GM18498 (cell line): ENCODE measurements at regions not wholly inside any gene's neighbourhood (a gene's known extent, or its start where the extent isn't known, plus 50 kb on each side); places are given as distances from the start of the nearest gene placed in this dataset.

Experiments
- ATAC-seq: cut with Tn5 transposase; IDR thresholded peaks from one replicate; pipeline ENCODE4 v1.9.1; 2021; ENCODE audit warnings: mild to moderate bottlenecking, moderate library complexity; ENCODE audit not compliant: unreplicated experiment

GRCh38 chr10:128221117-128221516 is 94.9 kb upstream of the MKI67 start:
- ATAC-seq, result no peak

DNA sequence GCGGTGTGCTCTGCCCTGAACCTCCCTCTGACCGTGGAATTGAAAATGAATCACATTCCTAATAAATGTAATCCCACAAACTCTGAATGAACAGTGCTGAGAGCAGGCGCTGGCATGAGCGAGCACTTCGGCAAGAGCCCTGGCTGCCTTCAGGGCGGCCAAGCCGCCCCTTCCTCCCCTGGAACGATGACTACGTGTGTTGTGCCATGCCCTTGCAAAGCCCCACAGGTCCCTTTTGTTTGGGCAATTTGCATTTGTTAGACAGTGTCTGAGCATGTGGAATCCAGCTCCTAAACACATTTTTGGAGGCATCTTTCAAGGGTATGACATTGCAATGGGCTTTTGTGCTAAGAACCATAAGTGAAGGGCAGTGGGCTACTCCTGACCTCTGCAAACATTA is 95.6 kb upstream of the MKI67 start:
- no peak for ATAC-seq

DNA sequence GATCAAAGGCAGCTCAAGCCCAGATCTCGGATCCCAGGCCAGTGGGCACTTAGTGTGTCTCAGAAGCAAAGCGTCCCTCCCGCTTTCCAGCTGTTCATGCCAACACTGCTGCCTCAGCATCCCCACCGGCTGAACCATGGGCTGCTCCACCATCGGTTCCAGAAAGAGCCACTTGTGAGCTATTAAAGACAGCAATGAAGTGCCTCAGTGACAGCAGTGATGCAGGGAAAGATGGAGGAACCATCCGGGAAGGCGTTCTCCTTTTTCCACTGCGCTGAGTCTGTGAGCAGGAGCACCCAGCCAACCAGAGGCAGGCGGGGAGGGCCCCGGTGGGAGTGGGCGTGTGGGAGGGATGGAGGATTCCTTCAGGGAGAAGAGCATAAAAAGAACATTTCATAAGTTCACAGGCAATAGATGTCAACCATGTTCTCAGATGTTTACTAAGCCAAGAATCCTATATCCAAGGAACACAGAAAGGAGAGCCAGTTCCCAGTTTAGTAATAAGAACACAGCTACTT is 96.2 kb upstream of the MKI67 start:
- ATAC-seq, result no peak

GRCh38 chr10:128230401-128230800 is 104.2 kb upstream of the MKI67 start:
- ATAC-seq, result no peak

DNA sequence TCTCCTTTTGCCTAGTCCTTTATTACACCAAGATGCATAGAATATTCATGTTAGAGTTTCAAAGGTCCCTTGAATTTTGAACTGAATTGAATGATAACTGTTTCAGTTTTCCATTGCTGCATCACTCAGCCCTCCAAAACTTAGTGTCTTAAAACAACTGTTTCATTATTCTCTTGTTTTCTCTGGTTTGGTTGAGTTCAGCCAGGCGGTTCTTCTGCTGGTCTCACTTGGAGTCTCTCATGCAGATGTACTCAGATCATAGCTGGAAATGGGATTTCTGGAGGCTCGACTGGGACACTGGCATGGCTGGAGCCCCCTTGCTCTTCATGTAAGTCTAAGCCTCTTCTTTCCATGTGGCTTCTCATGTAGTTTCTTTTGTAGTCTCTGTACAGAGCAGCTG is 107.2 kb upstream of the MKI67 start:
- no peak for ATAC-seq

DNA sequence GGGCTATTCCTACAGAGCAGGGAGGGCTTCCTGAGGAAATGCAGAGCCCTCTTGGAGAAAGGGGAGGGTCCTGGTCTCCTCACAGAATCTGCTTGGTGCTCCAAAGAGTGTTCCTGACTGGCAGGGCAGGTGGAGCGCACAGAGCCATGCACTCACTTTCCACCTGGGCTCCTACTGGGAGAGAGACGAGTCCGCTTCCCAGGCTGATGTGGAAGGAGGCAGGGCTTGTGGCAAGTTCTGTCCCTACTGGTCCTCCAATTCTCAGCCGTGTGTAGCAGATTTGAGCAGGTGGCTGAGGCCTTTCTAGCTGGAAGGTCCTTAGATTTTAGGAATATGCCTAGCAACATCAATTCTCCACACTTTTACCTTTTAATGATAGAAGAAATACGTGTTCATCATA is 111.5 kb upstream of the MKI67 start:
- no peak for ATAC-seq

GRCh38 chr10:128241023-128241422 is 114.8 kb upstream of the MKI67 start:
- no peak for ATAC-seq

- ATAC-seq, result no peak
These were observed 116.4 kb upstream of the MKI67 start for GRCh38 chr10:128242641-128243040.

- no peak for ATAC-seq
These were observed 118.8 kb upstream of the MKI67 start for GRCh38 chr10:128245026-128245425.

DNA sequence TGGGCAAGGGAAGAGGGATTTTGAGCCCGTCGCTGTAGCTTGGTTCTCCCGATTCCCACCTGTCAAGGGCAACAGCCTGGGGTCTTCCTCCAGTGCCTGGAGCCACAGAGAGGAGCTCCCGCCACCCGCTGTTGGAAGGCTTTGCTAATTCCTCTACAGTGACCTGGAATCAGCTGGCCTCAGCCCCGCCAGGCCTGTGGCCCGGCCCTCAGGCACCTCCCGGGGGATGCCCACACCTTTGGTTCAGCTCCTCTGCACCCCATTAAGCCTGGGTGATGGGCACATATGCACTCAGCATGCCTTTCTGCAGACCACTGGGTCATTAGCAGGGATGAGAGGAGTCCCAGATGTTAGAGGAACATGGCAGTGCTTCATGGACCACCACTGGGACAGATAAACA is 121.4 kb upstream of the MKI67 start:
- ATAC-seq, result no peak

- ATAC-seq, result no peak
These were observed 128.3 kb upstream of the MKI67 start for GRCh38 chr10:128254476-128254875.

DNA sequence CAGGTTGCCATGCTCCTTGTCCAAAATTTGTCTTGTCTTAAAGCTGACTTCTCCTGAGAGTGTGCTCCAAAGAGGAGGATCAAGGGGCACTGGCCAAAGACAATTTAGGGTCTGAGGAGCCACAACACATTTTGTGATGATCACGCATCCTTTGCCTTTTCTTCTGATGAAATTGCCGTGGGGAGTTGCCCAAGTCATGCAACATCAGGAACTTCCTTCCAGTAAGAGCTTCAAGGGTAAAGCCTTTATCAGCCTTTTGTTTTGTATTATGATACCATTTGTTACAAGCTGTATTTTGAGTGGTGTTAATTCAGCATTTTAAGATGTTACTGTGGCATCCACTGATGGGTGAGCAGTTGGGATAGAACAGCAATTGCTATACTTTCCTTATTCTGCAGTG is 131.2 kb upstream of the MKI67 start:
- ATAC-seq, result no peak

DNA sequence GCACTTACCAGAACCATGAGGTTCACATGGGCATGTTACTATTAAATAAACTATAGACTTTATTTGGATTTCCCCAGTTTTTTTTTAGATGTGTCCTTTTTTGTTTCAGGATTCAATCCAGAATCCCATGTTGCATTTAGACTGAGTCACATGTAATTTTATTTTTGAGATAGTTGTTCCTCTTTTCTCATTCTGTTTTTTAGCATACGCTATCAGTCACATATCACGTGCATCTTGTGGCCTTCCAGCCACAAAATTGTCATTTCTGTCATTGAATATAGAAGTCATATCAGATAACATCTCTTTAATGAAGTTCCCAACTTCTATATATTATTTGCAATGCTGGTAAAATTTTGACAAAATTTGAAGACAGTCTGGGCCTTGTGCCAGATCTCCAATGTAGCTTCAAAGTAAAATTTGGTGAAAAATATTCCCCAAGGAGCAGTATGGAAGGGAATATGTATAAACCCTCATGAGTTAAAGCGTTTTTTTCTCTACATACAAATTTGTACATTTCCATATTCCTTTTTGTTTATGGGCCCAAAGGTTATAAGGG is 132.3 kb upstream of the MKI67 start:
- ATAC-seq, result no peak

DNA sequence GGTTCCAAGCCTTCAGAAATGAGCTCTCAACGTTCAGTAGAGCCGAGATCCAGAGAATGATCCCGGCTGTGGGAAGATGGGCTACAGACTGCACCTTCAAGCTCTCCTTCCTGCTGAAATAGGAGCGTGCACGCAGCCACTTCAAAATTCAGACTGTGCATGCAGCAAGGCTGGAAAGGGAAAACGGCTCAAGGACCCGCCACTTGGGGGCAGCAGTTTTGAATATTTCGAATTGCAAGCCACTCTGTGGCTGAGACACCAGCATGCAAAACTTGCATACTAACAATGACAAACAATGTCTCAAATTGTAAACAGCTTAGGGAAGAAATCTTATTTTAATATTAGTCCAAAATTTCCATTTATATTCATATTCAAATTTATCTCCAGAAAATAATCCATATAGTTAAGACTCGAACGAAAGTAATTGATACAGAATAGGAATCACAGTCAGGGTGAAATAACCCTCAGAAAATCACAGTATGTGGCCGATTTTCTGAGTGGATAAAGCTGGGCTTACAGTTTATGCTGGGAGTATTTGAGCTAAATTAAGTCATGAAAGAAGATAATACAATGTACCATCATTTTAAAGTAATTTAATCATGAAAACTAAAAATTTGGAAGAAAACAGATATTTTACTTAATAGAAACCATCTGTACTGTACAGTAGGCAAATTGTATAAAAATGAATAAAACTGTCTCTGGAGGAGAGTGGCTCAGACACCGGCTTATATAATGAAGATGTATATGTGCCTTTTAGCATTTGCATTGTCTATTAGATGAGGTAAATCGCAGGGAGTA is 137.9 kb upstream of the MKI67 start:
- peak; percentile 85 for ATAC-seq

- no peak for ATAC-seq
These were observed 139.4 kb upstream of the MKI67 start for GRCh38 chr10:128265596-128265995.

GRCh38 chr10:128267581-128267980 is 141.4 kb upstream of the MKI67 start:
- no peak for ATAC-seq

DNA sequence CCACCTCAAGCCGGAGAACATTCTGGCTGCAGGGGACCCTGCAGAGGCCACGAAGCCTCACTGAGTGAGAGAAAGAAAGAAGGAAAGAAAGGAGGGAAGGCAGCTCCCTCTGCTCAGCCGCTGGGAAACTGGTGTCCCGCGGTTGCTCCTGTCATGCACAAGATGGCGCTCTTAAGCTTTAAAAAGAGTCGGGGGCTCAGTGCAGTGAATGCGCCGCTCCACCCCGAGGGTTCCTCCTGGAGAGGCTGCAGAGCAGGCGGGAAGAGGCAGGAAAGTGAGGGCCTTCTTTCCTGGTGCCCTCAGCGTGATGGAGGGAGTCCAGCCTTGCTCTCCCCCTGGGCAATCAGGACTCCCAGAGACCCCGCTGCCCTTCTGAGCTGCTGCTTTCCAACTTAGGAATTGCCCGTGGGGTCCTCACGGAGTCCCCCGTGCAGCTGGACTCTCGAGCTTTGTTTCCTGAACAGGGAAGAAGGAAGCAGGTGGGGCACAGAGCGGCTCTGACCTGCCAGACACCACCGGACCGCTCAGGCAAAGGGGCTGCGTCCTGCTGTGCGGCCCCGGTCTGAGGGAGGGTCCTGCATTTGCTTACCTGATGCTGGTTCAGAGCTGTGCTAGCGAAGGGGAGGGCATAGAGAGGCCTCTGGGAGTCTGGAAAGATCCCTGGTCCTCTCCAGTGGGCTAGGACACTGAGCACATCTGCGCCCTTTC is 141.9 kb upstream of the MKI67 start:
- ATAC-seq, result no peak

DNA sequence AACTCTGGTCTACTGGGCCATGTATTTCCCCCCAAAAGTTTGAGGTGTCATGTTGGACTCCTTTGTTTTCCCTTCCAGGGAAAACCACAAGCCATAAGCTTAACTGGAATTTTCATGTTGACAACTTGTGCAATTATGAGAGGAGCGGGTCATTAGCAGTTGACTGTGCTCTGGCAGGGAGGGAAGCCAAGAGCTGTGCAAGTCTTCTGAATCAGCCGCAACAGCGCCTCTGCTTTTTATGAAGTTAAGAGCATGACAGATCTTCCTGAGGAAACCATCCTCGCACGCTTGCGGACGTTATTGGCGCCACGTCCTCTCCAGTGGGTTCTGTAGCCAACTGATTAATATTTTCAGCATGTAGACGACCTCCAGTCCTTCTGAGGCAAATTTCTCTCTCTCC is 148.7 kb upstream of the MKI67 start:
- ATAC-seq, result no peak

GRCh38 chr10:128275388-128276177 is 149.4 kb upstream of the MKI67 start:
- ATAC-seq, result no peak

- no peak for ATAC-seq
These were observed 151.1 kb upstream of the MKI67 start for GRCh38 chr10:128277267-128277840.

- ATAC-seq, result no peak
These were observed 152.1 kb upstream of the MKI67 start for GRCh38 chr10:128278362-128278761.
